ENCODE measurements at regions not wholly inside any gene's neighbourhood (a gene's known extent, or its start where the extent isn't known, plus 50 kb on each side); places are given as distances from the start of the nearest gene placed in this dataset.

DNA sequence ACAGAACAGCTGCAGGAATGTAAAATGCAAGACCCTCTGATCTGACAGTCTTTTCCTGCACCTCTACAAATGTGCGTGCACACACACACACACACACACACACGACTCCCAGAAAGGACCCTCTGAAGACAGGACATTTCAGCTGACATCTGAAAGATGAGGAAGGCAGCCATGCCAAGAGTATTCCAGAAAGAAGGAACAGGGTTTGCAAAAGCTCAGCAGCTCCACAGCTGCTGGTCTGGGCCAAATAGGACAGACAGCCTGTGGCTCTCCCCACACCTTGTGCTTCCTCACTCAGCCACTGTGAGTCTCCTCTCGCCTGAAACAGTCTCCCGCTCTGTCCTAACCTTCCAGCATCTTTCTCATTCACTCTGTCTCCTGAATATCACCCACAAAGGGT lies 189.0 kb downstream of the PALM2AKAP2 start:
- Histone ChIP-seq H3K9me3 (replicated peaks; ENCODE audit: control insufficient read depth, insufficient read depth, low read length) (no peaks in the 10 kb centered on the region), H2AFZ (ENCODE audit: low read depth, low read length) (no peak overlapping the region), H3K9me1 (replicated peaks; ENCODE audit: control insufficient read depth, extremely low read depth, insufficient read depth, low read length) (no peaks in the 10 kb centered on the region), H3K36me3 (ENCODE audit: control insufficient read depth in 2 of 2, extremely low read depth in 1 of 2, insufficient read depth in 2 of 2, low read length in 2 of 2) (no peaks in the 10 kb centered on the region), H3K4me1 (ENCODE audit: control insufficient read depth, extremely low read depth, insufficient read depth, low read length) (peaks cover 27% of the 10 kb centered on the region), H3K79me2 (ENCODE audit: control insufficient read depth, insufficient read depth, low read length) (no peaks in the 10 kb centered on the region), H4K20me1 (replicated peaks; ENCODE audit: control insufficient read depth, extremely low read depth, insufficient read depth, low read length) (no peaks in the 10 kb centered on the region), H3K27me3 (ENCODE audit: control insufficient read depth in 2 of 2, insufficient read depth in 2 of 2, low read length in 2 of 2) (no peaks in the 10 kb centered on the region), H3K4me3 (replicated peaks in 1 of 3; ENCODE audit: insufficient read depth in 1 of 3, low read depth in 1 of 3, low read length in 3 of 3) (no peak overlapping the region), H3K9ac (replicated peaks; ENCODE audit: extremely low read depth, insufficient read depth, low read length) (peak overlapping the region; percentile 52), H3K27ac (ENCODE audit: insufficient read depth, low read depth, low read length) (peak overlapping the region; percentile 91), H3K4me2 (ENCODE audit: insufficient read depth, low read length) (peak overlapping the region; percentile 6)
- DNase-seq (ENCODE audit: low read depth, low spot score) (peak; percentile 72), FAIRE-seq (peak; percentile 89)
- BruUV-seq (replicated peaks), result TSS peak; percentile 48
- no peak for TF ChIP-seq GATA2 (IDR thresholded peaks at IDR 0.05; ENCODE audit: insufficient read depth, insufficient read length, low read depth, low read length)
- TF ChIP-seq, protein P1, sequence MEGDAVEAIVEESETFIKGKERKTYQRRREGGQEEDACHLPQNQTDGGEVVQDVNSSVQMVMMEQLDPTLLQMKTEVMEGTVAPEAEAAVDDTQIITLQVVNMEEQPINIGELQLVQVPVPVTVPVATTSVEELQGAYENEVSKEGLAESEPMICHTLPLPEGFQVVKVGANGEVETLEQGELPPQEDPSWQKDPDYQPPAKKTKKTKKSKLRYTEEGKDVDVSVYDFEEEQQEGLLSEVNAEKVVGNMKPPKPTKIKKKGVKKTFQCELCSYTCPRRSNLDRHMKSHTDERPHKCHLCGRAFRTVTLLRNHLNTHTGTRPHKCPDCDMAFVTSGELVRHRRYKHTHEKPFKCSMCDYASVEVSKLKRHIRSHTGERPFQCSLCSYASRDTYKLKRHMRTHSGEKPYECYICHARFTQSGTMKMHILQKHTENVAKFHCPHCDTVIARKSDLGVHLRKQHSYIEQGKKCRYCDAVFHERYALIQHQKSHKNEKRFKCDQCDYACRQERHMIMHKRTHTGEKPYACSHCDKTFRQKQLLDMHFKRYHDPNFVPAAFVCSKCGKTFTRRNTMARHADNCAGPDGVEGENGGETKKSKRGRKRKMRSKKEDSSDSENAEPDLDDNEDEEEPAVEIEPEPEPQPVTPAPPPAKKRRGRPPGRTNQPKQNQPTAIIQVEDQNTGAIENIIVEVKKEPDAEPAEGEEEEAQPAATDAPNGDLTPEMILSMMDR (IDR thresholded peaks at IDR 0.05; ENCODE audit: extremely low read depth in 1 of 2, insufficient read depth in 1 of 2, low read depth in 1 of 2, low read length in 2 of 2), result peak; percentile 16 to 31
- intact Hi-C loops (cut with micrococcal nuclease) (loop anchor here (1.0 to 2.0 kb wide), 6 partner anchors 17 to 184 kb away; no protein-coding TSS in a partner anchor), dilution Hi-C loops (cut with MboI; ENCODE audit: extremely low pct_ligation_motif_present, low sequenced_read_pairs) (no loop called here)
- CTCF ChIA-PET, result interaction anchor here (1.0 to 3.9 kb wide), 14 partner anchors 12 to 88 kb away, joined by 3 to 15 read pairs (median 5); no protein-coding TSS in a partner anchor
- POLR2A ChIA-PET, result no interaction called here

DNA sequence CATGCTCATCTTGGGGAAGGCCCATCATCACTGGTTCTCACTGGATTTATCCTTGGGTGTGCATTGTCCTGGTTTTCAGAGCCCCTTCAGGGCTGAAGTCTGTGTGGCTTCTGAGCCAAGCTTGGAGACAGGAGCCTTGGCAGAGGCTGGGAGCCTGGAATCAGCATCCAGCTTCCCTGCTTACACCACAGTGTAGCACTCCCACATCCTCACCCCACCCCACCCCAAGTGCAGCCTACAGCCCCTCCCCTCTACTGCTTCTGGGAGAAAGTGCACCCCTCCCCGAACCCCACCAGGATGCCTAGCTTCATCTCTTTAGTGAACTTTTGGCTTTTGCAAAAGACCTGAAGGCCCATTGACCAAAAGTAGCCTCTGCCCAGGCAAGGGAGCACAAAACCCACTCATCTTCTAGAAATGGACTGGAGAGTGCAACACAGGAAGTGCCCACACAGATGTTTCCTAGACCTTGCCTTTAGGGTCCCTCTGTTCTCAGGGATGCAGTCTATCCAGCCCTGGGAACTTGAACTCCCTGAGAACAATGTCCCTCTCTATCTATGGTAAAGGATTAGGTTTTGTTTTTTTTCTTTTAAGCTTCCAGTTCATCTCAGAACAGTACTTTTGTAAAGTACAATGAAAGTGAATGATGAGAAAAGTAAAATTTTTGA lies 189.7 kb downstream of the PALM2AKAP2 start:
- intact Hi-C loops (cut with micrococcal nuclease), result loop anchor here (1.0 to 2.0 kb wide), 8 partner anchors 17 to 183 kb away; no protein-coding TSS in a partner anchor
- peak; percentile 93 for FAIRE-seq
- Histone ChIP-seq H3K4me2 (ENCODE audit: insufficient read depth, low read length) (peak overlapping the region; percentile 13), H4K20me1 (replicated peaks; ENCODE audit: control insufficient read depth, extremely low read depth, insufficient read depth, low read length) (no peaks in the 10 kb centered on the region), H2AFZ (ENCODE audit: low read depth, low read length) (no peak overlapping the region), H3K9ac (replicated peaks; ENCODE audit: extremely low read depth, insufficient read depth, low read length) (peak overlapping the region; percentile 56), H3K4me3 (replicated peaks in 1 of 3; ENCODE audit: insufficient read depth in 1 of 3, low read depth in 1 of 3, low read length in 3 of 3) (no peak overlapping the region), H3K9me1 (replicated peaks; ENCODE audit: control insufficient read depth, extremely low read depth, insufficient read depth, low read length) (no peaks in the 10 kb centered on the region), H3K9me3 (replicated peaks; ENCODE audit: control insufficient read depth, insufficient read depth, low read length) (no peaks in the 10 kb centered on the region), H3K27me3 (ENCODE audit: control insufficient read depth in 2 of 2, insufficient read depth in 2 of 2, low read length in 2 of 2) (no peaks in the 10 kb centered on the region), H3K4me1 (ENCODE audit: control insufficient read depth, extremely low read depth, insufficient read depth, low read length) (peaks cover 27% of the 10 kb centered on the region), H3K36me3 (ENCODE audit: control insufficient read depth in 2 of 2, extremely low read depth in 1 of 2, insufficient read depth in 2 of 2, low read length in 2 of 2) (no peaks in the 10 kb centered on the region), H3K79me2 (ENCODE audit: control insufficient read depth, insufficient read depth, low read length) (no peaks in the 10 kb centered on the region), H3K27ac (ENCODE audit: insufficient read depth, low read depth, low read length) (peak overlapping the region; percentile 91)
- ChIA-PET CTCF (interaction anchor here (1.0 to 3.9 kb wide), 8 partner anchors 13 to 82 kb away, joined by 3 to 15 read pairs (median 5); no protein-coding TSS in a partner anchor), POLR2A (no interaction called here)
- peak; percentile 98 for DNase-seq (ENCODE audit: low read depth, low spot score)
- dilution Hi-C loops (cut with MboI; ENCODE audit: extremely low pct_ligation_motif_present, low sequenced_read_pairs), result no loop called here
- no peak for TF ChIP-seq MYC (IDR thresholded peaks at IDR 0.05; ENCODE audit: low read depth, low read length)
- peak; percentile 55 for TF ChIP-seq POLR2AphosphoS5 (IDR thresholded peaks at IDR 0.05; ENCODE audit: insufficient read depth, low read depth, low read length)
- no peak for TF ChIP-seq EZH2 (IDR thresholded peaks at IDR 0.05; ENCODE audit: borderline replicate concordance, low read depth, low read length, severe bottlenecking)
- TF ChIP-seq, protein P2, sequence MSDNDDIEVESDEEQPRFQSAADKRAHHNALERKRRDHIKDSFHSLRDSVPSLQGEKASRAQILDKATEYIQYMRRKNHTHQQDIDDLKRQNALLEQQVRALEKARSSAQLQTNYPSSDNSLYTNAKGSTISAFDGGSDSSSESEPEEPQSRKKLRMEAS (IDR thresholded peaks at IDR 0.05; ENCODE audit: insufficient read depth, insufficient read length), result no peak
- peak; percentile 72 for TF ChIP-seq JUN (IDR thresholded peaks at IDR 0.05; ENCODE audit: borderline replicate concordance, insufficient read depth, insufficient read length, low read depth)
- no peak for TF ChIP-seq GATA2 (IDR thresholded peaks at IDR 0.05; ENCODE audit: insufficient read depth, insufficient read length, low read depth, low read length)
- TF ChIP-seq POLR2A (IDR thresholded peaks at IDR 0.05; ENCODE audit: low read depth, low read length), result peak; percentile 35
- TF ChIP-seq, protein P1 (IDR thresholded peaks at IDR 0.05; ENCODE audit: extremely low read depth in 1 of 2, insufficient read depth in 1 of 2, low read depth in 1 of 2, low read length in 2 of 2), result no peak
- no peak for TF ChIP-seq FOS (IDR thresholded peaks at IDR 0.05; ENCODE audit: borderline replicate concordance, insufficient read depth, low read length)
- BruUV-seq (replicated peaks), result no TSS peak

Measured in endothelial cell of umbilical vein (primary cell).